ENCODE measurements at regions not wholly inside any gene's neighbourhood (a gene's known extent, or its start where the extent isn't known, plus 50 kb on each side); places are given as distances from the start of the nearest gene placed in this dataset.

- ChIA-PET POLR2A (no interaction called here), CTCF (no interaction called here)
- no peak overlapping the region for H3K4me3 ChIP-seq (ENCODE audit: low read depth, low read length)
- H3K9me3 ChIP-seq (ENCODE audit: control insufficient read depth, insufficient read depth, low read depth, low read length), result no peaks in the 10 kb centered on the region
- H3K36me3 ChIP-seq (ENCODE audit: control insufficient read depth in 2 of 2, insufficient read depth in 1 of 2, low read length in 2 of 2), result no peaks in the 10 kb centered on the region
- TF ChIP-seq ZNF529 (tag by site-specific recombination; IDR thresholded peaks at IDR 0.05; ENCODE audit: insufficient replicate concordance) (no peak), ZSCAN16 (tag by site-specific recombination; IDR thresholded peaks at IDR 0.05) (no peak), ZNF169 (tag by site-specific recombination; IDR thresholded peaks at IDR 0.05) (no peak), ZNF24 (tag by site-specific recombination; IDR thresholded peaks at IDR 0.05) (no peak), ZNF48 (tag by site-specific recombination; IDR thresholded peaks at IDR 0.05) (no peak), ZNF2 (tag by site-specific recombination; IDR thresholded peaks at IDR 0.05) (no peak), ZBTB8A (tag by site-specific recombination; IDR thresholded peaks at IDR 0.05) (no peak), ZNF248 (tag by site-specific recombination; IDR thresholded peaks at IDR 0.05) (no peak), SCRT2 (tag by site-specific recombination; IDR thresholded peaks at IDR 0.05) (no peak), ZSCAN23 (tag by site-specific recombination; IDR thresholded peaks at IDR 0.05) (no peak), REPIN1 (tag by site-specific recombination; IDR thresholded peaks at IDR 0.05; ENCODE audit: low read depth) (no peak)
- no peak overlapping the region for H3K27ac ChIP-seq (ENCODE audit: extremely low read depth, low read depth, low read length)
- H3K4me1 ChIP-seq (ENCODE audit: control insufficient read depth, insufficient read depth, low read length), result no peaks in the 10 kb centered on the region
Observed at GRCh38 chr16:72277749-72278148, 105.8 kb upstream of the PMFBP1 start.

GRCh38 chr16:72271699-72272240 is 99.8 kb upstream of the PMFBP1 start:
- no peaks in the 10 kb centered on the region for H3K9me3 ChIP-seq (ENCODE audit: control insufficient read depth, insufficient read depth, low read depth, low read length)
- H3K36me3 ChIP-seq (ENCODE audit: control insufficient read depth in 2 of 2, insufficient read depth in 1 of 2, low read length in 2 of 2), result no peaks in the 10 kb centered on the region
- no peaks in the 10 kb centered on the region for H3K4me1 ChIP-seq (ENCODE audit: control insufficient read depth, insufficient read depth, low read length)
- no peak overlapping the region for H3K4me3 ChIP-seq (ENCODE audit: low read depth, low read length)
- ChIA-PET CTCF (interaction anchor here (0.6 kb wide), 1 partner anchor 45 kb away, joined by 3 read pairs; no protein-coding TSS in a partner anchor), POLR2A (no interaction called here)
- H3K27ac ChIP-seq (ENCODE audit: extremely low read depth, low read depth, low read length), result no peak overlapping the region
- no peak for TF ChIP-seq KLF8 (tag by site-specific recombination; IDR thresholded peaks at IDR 0.05)
- no peak for TF ChIP-seq ZFP69B (tag by site-specific recombination; IDR thresholded peaks at IDR 0.05)
- TF ChIP-seq ZNF558 (tag by site-specific recombination; IDR thresholded peaks at IDR 0.05), result no peak

DNA sequence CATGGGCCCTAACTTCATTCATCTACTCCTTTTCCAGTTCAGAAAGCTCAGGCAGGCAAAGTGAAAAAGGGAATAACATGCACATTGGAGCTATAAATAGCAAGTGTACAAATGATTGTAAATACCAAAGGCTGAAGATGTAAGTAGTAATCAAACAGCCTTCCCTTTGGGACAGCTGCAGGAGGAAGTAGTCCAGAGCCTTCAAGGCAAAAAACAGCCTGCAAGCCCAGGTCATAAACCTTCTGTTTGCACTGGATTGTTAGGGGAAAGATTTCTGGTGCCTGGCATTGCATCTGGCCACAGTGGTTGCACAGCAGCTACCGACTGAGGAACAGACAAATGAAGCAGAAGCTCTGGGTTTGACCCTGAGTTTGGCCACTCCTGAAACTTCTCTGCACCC is 98.6 kb upstream of the PMFBP1 start:
- CTCF ChIA-PET, result no interaction called here
- Histone ChIP-seq H3K4me1 (ENCODE audit: control insufficient read depth, insufficient read depth, low read length) (no peaks in the 10 kb centered on the region), H3K36me3 (ENCODE audit: control insufficient read depth in 2 of 2, insufficient read depth in 1 of 2, low read length in 2 of 2) (no peaks in the 10 kb centered on the region), H3K27ac (ENCODE audit: extremely low read depth, low read depth, low read length) (no peak overlapping the region), H3K9me3 (ENCODE audit: control insufficient read depth, insufficient read depth, low read depth, low read length) (no peaks in the 10 kb centered on the region), H3K4me3 (ENCODE audit: low read depth, low read length) (no peak overlapping the region)
- TF ChIP-seq ZNF473 (tag by site-specific recombination; IDR thresholded peaks at IDR 0.05) (no peak), KLF10 (tag by site-specific recombination; IDR thresholded peaks at IDR 0.05) (no peak), ZNF184 (tag by site-specific recombination; IDR thresholded peaks at IDR 0.05) (no peak), ZNF530 (tag by site-specific recombination; IDR thresholded peaks at IDR 0.05; ENCODE audit: low read depth) (no peak), ZSCAN30 (tag by site-specific recombination; IDR thresholded peaks at IDR 0.05) (no peak), ZBTB7A (tag by site-specific recombination; IDR thresholded peaks at IDR 0.05; ENCODE audit: low read depth) (no peak), ZFP41 (tag by site-specific recombination; IDR thresholded peaks at IDR 0.05; ENCODE audit: borderline replicate concordance) (no peak)
- POLR2A ChIA-PET, result no interaction called here

- H3K27ac ChIP-seq (ENCODE audit: extremely low read depth, low read depth, low read length), result no peak overlapping the region
- no peaks in the 10 kb centered on the region for H3K4me1 ChIP-seq (ENCODE audit: control insufficient read depth, insufficient read depth, low read length)
- CTCF ChIA-PET, result no interaction called here
- no peak overlapping the region for H3K4me3 ChIP-seq (ENCODE audit: low read depth, low read length)
- POLR2A ChIA-PET, result no interaction called here
- H3K9me3 ChIP-seq (ENCODE audit: control insufficient read depth, insufficient read depth, low read depth, low read length), result no peaks in the 10 kb centered on the region
- no peak for TF ChIP-seq HIC1 (tag by site-specific recombination; IDR thresholded peaks at IDR 0.05)
- no peaks in the 10 kb centered on the region for H3K36me3 ChIP-seq (ENCODE audit: control insufficient read depth in 2 of 2, insufficient read depth in 1 of 2, low read length in 2 of 2)
Observed at GRCh38 chr16:72266836-72267235, 94.9 kb upstream of the PMFBP1 start.
